ENCODE measurements at regions not wholly inside any gene's neighbourhood (a gene's known extent, or its start where the extent isn't known, plus 50 kb on each side); places are given as distances from the start of the nearest gene placed in this dataset.

- H3K79me2 ChIP-seq (ENCODE audit: low read length): no peaks in the 10 kb centered on the region
- no peak overlapping the region for H3K4me3 ChIP-seq (ENCODE audit: low read length)
- no peak overlapping the region for H2AFZ ChIP-seq (ENCODE audit: low read depth, low read length)
- no peak overlapping the region for H3K27ac ChIP-seq (ENCODE audit: low read length)
- no peaks in the 10 kb centered on the region for H3K27me3 ChIP-seq (ENCODE audit: low read depth, low read length)
- no peak overlapping the region for H3K9ac ChIP-seq (ENCODE audit: low read length)
- H3K9me3 ChIP-seq (ENCODE audit: insufficient read depth, low read length): no peaks in the 10 kb centered on the region
- no peaks in the 10 kb centered on the region for H4K20me1 ChIP-seq (ENCODE audit: insufficient read depth, low read length)
- no peaks in the 10 kb centered on the region for H3K36me3 ChIP-seq (replicated peaks; ENCODE audit: low read depth, low read length)
- no peak overlapping the region for H3K4me2 ChIP-seq (ENCODE audit: low read length)
- H3K4me1 ChIP-seq (ENCODE audit: low read length): no peaks in the 10 kb centered on the region
- no peak for TF ChIP-seq CTCF (IDR thresholded peaks at IDR 0.05; ENCODE audit: low read depth, low read length)
Observed at GRCh38 chr6:102356170-102356569, 962.7 kb downstream of the GRIK2 start.

DNA sequence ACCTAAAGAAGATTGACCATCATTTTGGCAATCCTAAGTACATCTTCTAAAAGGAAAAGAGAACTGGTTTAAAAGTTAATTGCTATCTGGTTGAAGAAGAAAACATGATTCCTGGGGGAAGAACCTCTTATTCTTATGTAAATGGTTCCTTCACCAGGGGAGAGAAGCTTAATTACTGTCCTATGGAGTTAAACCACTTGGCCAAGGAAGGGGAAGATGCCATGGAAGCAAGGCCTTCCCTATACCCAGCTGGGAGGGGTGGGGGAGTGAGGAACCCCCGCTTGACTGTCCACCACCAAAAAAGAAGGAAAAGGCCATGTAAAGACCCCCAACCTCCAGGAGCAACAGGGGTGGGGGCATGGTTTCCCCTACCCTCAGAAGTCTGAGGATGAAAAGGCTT, 962.1 kb downstream of the GRIK2 start:
- no peaks in the 10 kb centered on the region for H3K4me1 ChIP-seq (ENCODE audit: low read length)
- no peaks in the 10 kb centered on the region for H3K9me3 ChIP-seq (ENCODE audit: insufficient read depth, low read length)
- no peak overlapping the region for H2AFZ ChIP-seq (ENCODE audit: low read depth, low read length)
- TF ChIP-seq EZH2phosphoT487 (IDR thresholded peaks at IDR 0.05; ENCODE audit: low read depth) (no peak), CTCF (IDR thresholded peaks at IDR 0.05; ENCODE audit: low read depth, low read length) (no peak)
- no peaks in the 10 kb centered on the region for H3K79me2 ChIP-seq (ENCODE audit: low read length)
- H4K20me1 ChIP-seq (ENCODE audit: insufficient read depth, low read length): no peaks in the 10 kb centered on the region
- H3K4me3 ChIP-seq (ENCODE audit: low read length): no peak overlapping the region
- H3K4me2 ChIP-seq (ENCODE audit: low read length): no peak overlapping the region
- no peak overlapping the region for H3K9ac ChIP-seq (ENCODE audit: low read length)
- H3K27me3 ChIP-seq (ENCODE audit: low read depth, low read length): no peaks in the 10 kb centered on the region
- no peak overlapping the region for H3K27ac ChIP-seq (ENCODE audit: low read length)
- H3K36me3 ChIP-seq (replicated peaks; ENCODE audit: low read depth, low read length): no peaks in the 10 kb centered on the region

DNA sequence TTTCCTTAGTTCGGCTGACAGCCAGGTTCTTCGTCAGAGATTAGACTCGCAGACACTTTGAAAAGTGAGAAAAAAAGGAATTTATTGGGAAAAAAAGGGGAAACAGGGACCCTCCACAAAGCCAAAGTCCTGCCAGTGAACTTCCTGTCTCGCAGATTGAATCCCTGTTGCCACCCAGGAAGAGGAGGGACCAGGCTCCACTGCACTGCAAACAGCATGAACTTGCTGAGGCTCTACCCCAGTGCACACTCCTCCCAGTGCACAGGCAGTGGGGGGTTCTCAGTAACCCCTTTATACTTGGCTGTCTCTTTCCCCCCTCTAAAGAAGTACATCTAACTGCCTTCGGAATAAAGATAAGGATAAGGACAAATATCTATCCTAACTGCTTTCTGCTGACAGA, 959.0 kb downstream of the GRIK2 start:
- Histone ChIP-seq H3K27me3 (ENCODE audit: low read depth, low read length) (no peaks in the 10 kb centered on the region), H2AFZ (ENCODE audit: low read depth, low read length) (no peak overlapping the region), H3K27ac (ENCODE audit: low read length) (no peak overlapping the region), H3K4me3 (ENCODE audit: low read length) (no peak overlapping the region), H3K4me2 (ENCODE audit: low read length) (no peak overlapping the region), H3K9ac (ENCODE audit: low read length) (no peak overlapping the region), H3K79me2 (ENCODE audit: low read length) (no peaks in the 10 kb centered on the region), H3K9me3 (ENCODE audit: insufficient read depth, low read length) (no peaks in the 10 kb centered on the region), H4K20me1 (ENCODE audit: insufficient read depth, low read length) (no peaks in the 10 kb centered on the region), H3K36me3 (replicated peaks; ENCODE audit: low read depth, low read length) (no peaks in the 10 kb centered on the region), H3K4me1 (ENCODE audit: low read length) (no peaks in the 10 kb centered on the region)
- TF ChIP-seq CTCF (IDR thresholded peaks at IDR 0.05; ENCODE audit: low read depth, low read length): no peak

DNA sequence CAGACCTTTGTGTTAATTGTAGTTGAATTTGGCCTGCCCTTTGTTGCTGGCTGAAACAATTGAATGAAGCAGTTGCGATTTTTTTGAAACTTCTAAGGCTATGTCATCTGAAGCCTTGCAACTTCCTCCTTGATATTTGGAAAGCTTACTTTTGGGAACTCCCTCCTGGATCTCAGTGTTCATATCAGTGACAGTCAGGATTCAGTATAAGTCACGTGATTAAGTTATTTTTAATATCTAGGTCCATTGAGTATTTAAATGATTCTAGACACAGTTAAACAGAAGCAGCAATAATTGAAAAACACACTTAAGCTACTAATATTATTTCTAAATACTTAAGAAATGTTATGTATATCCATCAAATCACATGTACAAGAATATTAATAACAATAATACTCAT, 951.3 kb downstream of the GRIK2 start:
- TF ChIP-seq CTCF (IDR thresholded peaks at IDR 0.05; ENCODE audit: low read depth, low read length) (no peak), EZH2phosphoT487 (IDR thresholded peaks at IDR 0.05; ENCODE audit: low read depth) (no peak)
- no peaks in the 10 kb centered on the region for H3K36me3 ChIP-seq (replicated peaks; ENCODE audit: low read depth, low read length)

More for the DNA sequence above, 951.3 kb downstream of the GRIK2 start:
- Histone ChIP-seq H3K27me3 (ENCODE audit: low read depth, low read length) (no peaks in the 10 kb centered on the region), H3K9me3 (ENCODE audit: insufficient read depth, low read length) (no peaks in the 10 kb centered on the region), H3K4me2 (ENCODE audit: low read length) (no peak overlapping the region), H3K9ac (ENCODE audit: low read length) (no peak overlapping the region), H2AFZ (ENCODE audit: low read depth, low read length) (no peak overlapping the region), H3K4me1 (ENCODE audit: low read length) (no peaks in the 10 kb centered on the region), H3K4me3 (ENCODE audit: low read length) (no peak overlapping the region), H3K79me2 (ENCODE audit: low read length) (no peaks in the 10 kb centered on the region), H3K27ac (ENCODE audit: low read length) (no peak overlapping the region), H4K20me1 (ENCODE audit: insufficient read depth, low read length) (no peaks in the 10 kb centered on the region)
